22Rv1 (cell line): ENCODE measurements at regions not wholly inside any gene's neighbourhood (a gene's known extent, or its start where the extent isn't known, plus 50 kb on each side); places are given as distances from the start of the nearest gene placed in this dataset.

ENCODE experiments used
- ZFX ChIP-seq: fragments of 450-650 bp; IDR thresholded peaks from 2 replicates; pipeline ENCODE4 v1.6.1; 2017; ENCODE audit warnings: antibody characterized with exemption, borderline replicate concordance
- TF ChIP-seq, protein P1 (sequence below): fragments of 450-650 bp; IDR thresholded peaks from 2 replicates; pipeline ENCODE4 v1.5.1; 2017; ENCODE audit warnings: mild to moderate bottlenecking

GRCh38 chr5:82351297-82351696 is 73.1 kb upstream of the RPS23 start:
- TF ChIP-seq, protein P1, sequence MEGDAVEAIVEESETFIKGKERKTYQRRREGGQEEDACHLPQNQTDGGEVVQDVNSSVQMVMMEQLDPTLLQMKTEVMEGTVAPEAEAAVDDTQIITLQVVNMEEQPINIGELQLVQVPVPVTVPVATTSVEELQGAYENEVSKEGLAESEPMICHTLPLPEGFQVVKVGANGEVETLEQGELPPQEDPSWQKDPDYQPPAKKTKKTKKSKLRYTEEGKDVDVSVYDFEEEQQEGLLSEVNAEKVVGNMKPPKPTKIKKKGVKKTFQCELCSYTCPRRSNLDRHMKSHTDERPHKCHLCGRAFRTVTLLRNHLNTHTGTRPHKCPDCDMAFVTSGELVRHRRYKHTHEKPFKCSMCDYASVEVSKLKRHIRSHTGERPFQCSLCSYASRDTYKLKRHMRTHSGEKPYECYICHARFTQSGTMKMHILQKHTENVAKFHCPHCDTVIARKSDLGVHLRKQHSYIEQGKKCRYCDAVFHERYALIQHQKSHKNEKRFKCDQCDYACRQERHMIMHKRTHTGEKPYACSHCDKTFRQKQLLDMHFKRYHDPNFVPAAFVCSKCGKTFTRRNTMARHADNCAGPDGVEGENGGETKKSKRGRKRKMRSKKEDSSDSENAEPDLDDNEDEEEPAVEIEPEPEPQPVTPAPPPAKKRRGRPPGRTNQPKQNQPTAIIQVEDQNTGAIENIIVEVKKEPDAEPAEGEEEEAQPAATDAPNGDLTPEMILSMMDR, result no peak
- no peak for TF ChIP-seq ZFX
